GM12878 (cell line): ENCODE measurements at regions not wholly inside any gene's neighbourhood (a gene's known extent, or its start where the extent isn't known, plus 50 kb on each side); places are given as distances from the start of the nearest gene placed in this dataset.

Experiments
- ATAC-seq: fragments of 200-7000 bp; cut with Tn5 transposase; 3 replicates; pipeline ENCODE4 v1.9.1; 2020; ENCODE audit warnings: mild to moderate bottlenecking, moderate library complexity
- BruUV-seq: library from RNA; stranded (reverse); fragments of 400-500 nt; replicated peaks from 2 replicates; lab custom pipeline; 2021; lab: Mats Ljungman, UMichigan
- CTCF ChIA-PET: fragments of 300-600 bp; sonication (Branson Sonifier 250); formaldehyde crosslinking; extraction: SDS; loops from one replicate; lab custom pipeline; 2021; ENCODE audit warnings: inconsistent platforms; lab: Yijun Ruan, JAX
- POLR2A ChIA-PET: fragments of 350-600 bp; formaldehyde crosslinking; extraction: SDS; loops from one replicate; lab custom pipeline; 2021; ENCODE audit warnings: inconsistent platforms; lab: Charles Lee
- RAD21 ChIA-PET: fragments of 300-600 bp; sonication (Branson Sonifier 250); formaldehyde crosslinking; loops from one replicate; lab custom pipeline; 2023; ENCODE audit warnings: antibody characterized with exemption; ENCODE audit not compliant: unreplicated experiment; lab: Charles Lee
- SMC1A ChIA-PET: fragments of 300-600 bp; sonication (Branson Sonifier 250); formaldehyde crosslinking; loops from one replicate; lab custom pipeline; 2023; ENCODE audit not compliant: unreplicated experiment, uncharacterized antibody; lab: Charles Lee
- DNase-seq: peaks from one replicate; pipeline ENCODE4 v3.0.0-alpha.2; 2011; ENCODE audit warnings: low read depth, low spot score
- FAIRE-seq: peaks from 3 replicates; lab custom pipeline; 2011; peaks lifted over from hg19 to GRCh38; lab: Jason Lieb, UNC
- H2AFZ ChIP-seq: 2 replicates; pipeline ENCODE4 v1.6.0; 2011; ENCODE audit warnings: low read depth, low read length, control low read depth; ENCODE audit not compliant: control insufficient read depth
- H3K27ac ChIP-seq: 2 replicates; pipeline ENCODE4 v1.5.1; 2011; ENCODE audit warnings: control low read depth; ENCODE audit not compliant: control insufficient read depth, insufficient read depth
- H3K27me3 ChIP-seq, 2 experiments: replicated peaks in 1 of 2; 2 replicates each; pipeline versions ENCODE4 v1.6.0 to v1.6.1; 2011; ENCODE audit warnings: low read length in 1 of 2; ENCODE audit not compliant: control insufficient read depth in 2 of 2, insufficient read depth in 2 of 2
- H3K36me3 ChIP-seq, 2 experiments: 2 replicates each; pipeline ENCODE4 v1.5.1; 2011; ENCODE audit warnings: low read length in 1 of 2; ENCODE audit not compliant: control insufficient read depth in 2 of 2, insufficient read depth in 2 of 2
- H3K4me1 ChIP-seq: 2 replicates; pipeline ENCODE4 v1.6.1; 2011; ENCODE audit warnings: mild to moderate bottlenecking, low read length, moderate library complexity, mixed read lengths; ENCODE audit not compliant: control insufficient read depth, insufficient read depth
- H3K4me2 ChIP-seq: 2 replicates; pipeline ENCODE4 v1.6.0; 2011; ENCODE audit warnings: control low read depth; ENCODE audit not compliant: control insufficient read depth, insufficient read depth
- H3K4me3 ChIP-seq: fragments of 200-600 bp; sonication (generic); 2 replicates; pipeline ENCODE4 v1.5.1; 2016
- H3K79me2 ChIP-seq: 2 replicates; pipeline ENCODE4 v1.6.0; 2011; ENCODE audit warnings: low read length; ENCODE audit not compliant: control insufficient read depth, insufficient read depth
- H3K9ac ChIP-seq: 2 replicates; pipeline ENCODE4 v1.8.0; 2011; ENCODE audit warnings: low read length, control low read depth, mixed read lengths; ENCODE audit not compliant: control insufficient read depth, insufficient read depth
- H3K9me3 ChIP-seq: replicated peaks from 3 replicates; pipeline ENCODE4 v1.5.1; 2011; ENCODE audit warnings: mild to moderate bottlenecking, low read length; ENCODE audit not compliant: control insufficient read depth, insufficient read depth
- H4K20me1 ChIP-seq: 2 replicates; pipeline ENCODE4 v1.6.0; 2011; ENCODE audit not compliant: control insufficient read depth, insufficient read depth
- ASH2L ChIP-seq: fragments of 300-600, 200-600 bp; sonication (generic); IDR thresholded peaks from 2 replicates; pipeline ENCODE4 v1.6.1; 2017; ENCODE audit warnings: low read depth, mild to moderate bottlenecking, borderline replicate concordance
- PAX8 ChIP-seq: fragments of 450-650 bp; IDR thresholded peaks from 2 replicates; pipeline ENCODE4 v1.6.1; 2017; ENCODE audit warnings: mild to moderate bottlenecking, moderate library complexity
- PBX3 ChIP-seq: IDR thresholded peaks from 2 replicates; pipeline ENCODE4 v1.6.1; 2011; ENCODE audit warnings: mild to moderate bottlenecking, low read depth, low read length, moderate library complexity; ENCODE audit not compliant: insufficient replicate concordance
- PKNOX1 ChIP-seq: fragments of 450-650 bp; IDR thresholded peaks from 2 replicates; pipeline ENCODE4 v1.6.1; 2016; ENCODE audit warnings: mild to moderate bottlenecking
- STAT1 ChIP-seq: fragments of 450-650 bp; conservative IDR thresholded peaks from 2 replicates; pipeline ENCODE4 v1.6.1; 2014; ENCODE audit warnings: antibody characterized with exemption, mild to moderate bottlenecking
- TBL1XR1 ChIP-seq: IDR thresholded peaks from 2 replicates; pipeline ENCODE4 v1.6.1; 2012; ENCODE audit warnings: low read depth, low read length, improper control_type of control experiment
- TCF12 ChIP-seq: IDR thresholded peaks from 2 replicates; pipeline ENCODE4 v1.6.1; 2011; ENCODE audit warnings: low read depth, mild to moderate bottlenecking, low read length
- whole genome bisulfite sequencing: methylation state at CpG from one replicate; pipeline ENCODE4 v1.1.6; 2016; ENCODE audit warnings: low lambda C conversion rate; ENCODE audit not compliant: insufficient replicate concordance, insufficient coverage; ENCODE audit errors: missing lambda C conversion rate; 5-methylcytosine and 5-hydroxymethylcytosine counted together
- in situ Hi-C: fragments of 300-500 bp; cut with MboI; formaldehyde crosslinking; loops from 9 replicates; pipeline ENCODE4 v1.14.3; 2018; ENCODE audit warnings: mixed read lengths
- intact Hi-C: fragments of 100-400 bp; cut with micrococcal nuclease; formaldehyde crosslinking; loops from one replicate; pipeline ENCODE4 v1.14.2; 2022; ENCODE audit not compliant: unreplicated experiment

GRCh38 chr10:100642295-100642994 lies 102.9 kb upstream of the PAX2 start (continued):
- TF ChIP-seq PKNOX1 (no peak), TBL1XR1 (no peak)

GRCh38 chr10:100645091-100645490 lies 100.3 kb upstream of the PAX2 start:
- Histone ChIP-seq H3K27me3 (peaks cover 4 to 7% of the 10 kb centered on the region in 2 experiments; a peak in 3 of 4 replicates), H3K79me2 (no peaks in the 10 kb centered on the region), H3K4me3 (no peak overlapping the region), H3K4me1 (no peaks in the 10 kb centered on the region), H3K27ac (no peak overlapping the region), H4K20me1 (no peaks in the 10 kb centered on the region), H3K36me3 (no peaks in the 10 kb centered on the region), H3K9ac (no peak overlapping the region), H2AFZ (no peak overlapping the region), H3K4me2 (no peak overlapping the region), H3K9me3 (no peaks in the 10 kb centered on the region)
- DNase-seq (no peak), ATAC-seq (no peak), FAIRE-seq (no peak)
- no TSS peak for BruUV-seq
- RAD21 ChIA-PET: no interaction called here
- POLR2A ChIA-PET: no interaction called here
- SMC1A ChIA-PET: no interaction called here
- 45% methylated on average over 5 of the region's 5 CpGs for WGBS
- in situ Hi-C loops: no loop called here
- CTCF ChIA-PET: no interaction called here
- intact Hi-C loops: no loop called here
- TF ChIP-seq PBX3: no peak
- TF ChIP-seq ASH2L: no peak
- no peak for TF ChIP-seq STAT1
- TF ChIP-seq TCF12: no peak
- no peak for TF ChIP-seq PAX8
